ENCODE measurements at regions not wholly inside any gene's neighbourhood (a gene's known extent, or its start where the extent isn't known, plus 50 kb on each side); places are given as distances from the start of the nearest gene placed in this dataset.

DNA sequence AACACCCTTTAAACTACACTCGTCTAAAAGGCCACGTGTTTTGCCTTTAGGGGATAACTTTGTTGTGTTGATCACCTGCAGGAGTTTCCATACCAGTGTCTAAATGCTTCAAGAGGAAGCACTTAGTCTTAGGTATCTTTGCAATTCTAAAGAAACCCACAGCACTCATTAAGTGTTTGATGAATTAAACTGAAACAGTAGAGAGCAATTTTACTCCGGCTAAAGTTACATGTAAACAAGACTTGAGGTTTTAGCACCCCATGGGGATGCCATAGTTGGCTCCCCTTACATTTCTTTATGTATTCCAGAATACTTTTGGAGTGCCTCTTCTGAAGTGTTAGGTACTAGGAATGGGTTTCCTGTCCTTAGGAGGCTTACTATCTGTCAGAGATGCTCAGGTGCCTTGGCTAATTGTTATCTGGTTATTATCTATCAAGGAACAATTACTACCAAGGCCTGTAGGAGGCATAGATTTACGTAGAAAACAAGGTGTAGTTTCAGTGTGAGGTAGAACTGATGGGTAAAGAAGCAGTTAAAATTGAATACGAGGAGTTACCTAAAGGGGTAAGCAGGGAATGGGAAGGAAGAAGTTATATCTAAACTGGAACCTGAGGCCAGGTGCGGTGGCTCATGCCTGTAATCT lies 176.8 kb upstream of the SAMSN1 start:
- Histone ChIP-seq H4K20me1 (ENCODE audit: control insufficient read depth, insufficient read depth, low read depth, low read length) (no peaks in the 10 kb centered on the region), H3K9me2 (replicated peaks; ENCODE audit: control insufficient read depth, low read length) (no peaks in the 10 kb centered on the region)

DNA sequence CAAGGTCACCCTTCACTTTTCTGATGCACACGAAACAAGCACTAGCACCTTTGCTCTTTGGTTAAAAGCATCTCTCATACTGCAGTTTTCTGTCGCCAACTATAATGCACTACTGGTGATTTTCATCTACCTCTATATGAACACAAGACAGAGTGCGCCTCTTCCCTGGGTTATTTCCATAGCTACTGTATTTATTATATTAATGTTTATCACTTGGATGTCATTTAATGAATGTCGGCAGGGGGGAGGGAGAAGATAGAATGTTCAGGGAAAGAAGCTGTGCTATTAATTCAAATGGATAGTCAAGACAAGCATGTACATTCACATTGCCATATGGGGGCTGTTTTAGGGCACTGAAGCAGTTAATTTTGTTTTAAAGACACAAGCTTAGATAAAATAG lies 174.1 kb upstream of the SAMSN1 start:
- Histone ChIP-seq H3K27ac (ENCODE audit: low read depth, low read length) (no peak overlapping the region), H3F3A (ENCODE audit: control insufficient read depth, insufficient read depth) (no peaks in the 10 kb centered on the region), H3K36me3 (ENCODE audit: control insufficient read depth, low read length) (no peaks in the 10 kb centered on the region), H3K79me2 (ENCODE audit: control insufficient read depth, low read length) (no peaks in the 10 kb centered on the region), H3K4me1 (ENCODE audit: control insufficient read depth, low read length) (no peaks in the 10 kb centered on the region), H3K4me2 (ENCODE audit: low read length) (no peak overlapping the region), H4K20me1 (ENCODE audit: control insufficient read depth, insufficient read depth, low read depth, low read length) (no peaks in the 10 kb centered on the region), H3K4me3 (ENCODE audit: low read length) (no peak overlapping the region), H3K9me2 (replicated peaks; ENCODE audit: control insufficient read depth, low read length) (no peaks in the 10 kb centered on the region), H3K9me3 (ENCODE audit: control insufficient read depth, insufficient read depth, low read length) (no peaks in the 10 kb centered on the region), H3K27me3 (ENCODE audit: control insufficient read depth, low read length) (no peaks in the 10 kb centered on the region)
- TF ChIP-seq, protein P1, sequence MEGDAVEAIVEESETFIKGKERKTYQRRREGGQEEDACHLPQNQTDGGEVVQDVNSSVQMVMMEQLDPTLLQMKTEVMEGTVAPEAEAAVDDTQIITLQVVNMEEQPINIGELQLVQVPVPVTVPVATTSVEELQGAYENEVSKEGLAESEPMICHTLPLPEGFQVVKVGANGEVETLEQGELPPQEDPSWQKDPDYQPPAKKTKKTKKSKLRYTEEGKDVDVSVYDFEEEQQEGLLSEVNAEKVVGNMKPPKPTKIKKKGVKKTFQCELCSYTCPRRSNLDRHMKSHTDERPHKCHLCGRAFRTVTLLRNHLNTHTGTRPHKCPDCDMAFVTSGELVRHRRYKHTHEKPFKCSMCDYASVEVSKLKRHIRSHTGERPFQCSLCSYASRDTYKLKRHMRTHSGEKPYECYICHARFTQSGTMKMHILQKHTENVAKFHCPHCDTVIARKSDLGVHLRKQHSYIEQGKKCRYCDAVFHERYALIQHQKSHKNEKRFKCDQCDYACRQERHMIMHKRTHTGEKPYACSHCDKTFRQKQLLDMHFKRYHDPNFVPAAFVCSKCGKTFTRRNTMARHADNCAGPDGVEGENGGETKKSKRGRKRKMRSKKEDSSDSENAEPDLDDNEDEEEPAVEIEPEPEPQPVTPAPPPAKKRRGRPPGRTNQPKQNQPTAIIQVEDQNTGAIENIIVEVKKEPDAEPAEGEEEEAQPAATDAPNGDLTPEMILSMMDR (IDR thresholded peaks at IDR 0.05; ENCODE audit: low read depth, low read length, poor library complexity, severe bottlenecking): no peak
- TF ChIP-seq EZH2phosphoT487 (IDR thresholded peaks at IDR 0.05; ENCODE audit: borderline replicate concordance, low read length): no peak

More for the DNA sequence above, 176.8 kb upstream of the SAMSN1 start:
- no peak overlapping the region for H3K27ac ChIP-seq (ENCODE audit: low read depth, low read length)
- TF ChIP-seq, protein P1 (IDR thresholded peaks at IDR 0.05; ENCODE audit: low read depth, low read length, poor library complexity, severe bottlenecking): no peak
- no peak for TF ChIP-seq EZH2phosphoT487 (IDR thresholded peaks at IDR 0.05; ENCODE audit: borderline replicate concordance, low read length)
- H3K36me3 ChIP-seq (ENCODE audit: control insufficient read depth, low read length): no peaks in the 10 kb centered on the region
- no peaks in the 10 kb centered on the region for H3K9me3 ChIP-seq (ENCODE audit: control insufficient read depth, insufficient read depth, low read length)
- H3K4me1 ChIP-seq (ENCODE audit: control insufficient read depth, low read length): no peaks in the 10 kb centered on the region
- no peaks in the 10 kb centered on the region for H3K27me3 ChIP-seq (ENCODE audit: control insufficient read depth, low read length)
- H3K79me2 ChIP-seq (ENCODE audit: control insufficient read depth, low read length): no peaks in the 10 kb centered on the region
- no peak overlapping the region for H3K4me3 ChIP-seq (ENCODE audit: low read length)
- H3K4me2 ChIP-seq (ENCODE audit: low read length): no peak overlapping the region
- H3F3A ChIP-seq (ENCODE audit: control insufficient read depth, insufficient read depth): no peaks in the 10 kb centered on the region

DNA sequence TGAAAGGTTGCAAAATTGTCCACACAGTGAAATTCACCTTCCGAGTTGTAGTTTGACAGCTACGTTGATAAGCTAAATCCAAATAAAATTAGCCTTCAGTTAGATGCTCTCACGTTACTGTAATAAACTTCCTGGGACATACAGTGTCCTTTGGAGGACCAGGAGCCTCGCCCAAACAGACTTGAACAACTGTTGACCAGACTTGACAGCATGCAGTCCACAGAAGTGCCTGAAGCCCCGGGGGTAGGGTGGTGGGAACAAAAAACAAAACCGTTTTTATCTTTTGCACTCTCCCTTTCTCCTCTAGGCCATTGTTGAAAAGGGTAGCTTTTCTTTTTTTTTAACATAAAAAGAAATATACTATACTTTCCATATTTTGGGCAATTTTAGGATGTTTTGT lies 172.8 kb upstream of the SAMSN1 start:
- Histone ChIP-seq H3K9me3 (ENCODE audit: control insufficient read depth, insufficient read depth, low read length) (no peaks in the 10 kb centered on the region), H3F3A (ENCODE audit: control insufficient read depth, insufficient read depth) (no peaks in the 10 kb centered on the region), H3K4me3 (ENCODE audit: low read length) (no peak overlapping the region), H3K27me3 (ENCODE audit: control insufficient read depth, low read length) (no peaks in the 10 kb centered on the region), H4K20me1 (ENCODE audit: control insufficient read depth, insufficient read depth, low read depth, low read length) (no peaks in the 10 kb centered on the region), H3K4me1 (ENCODE audit: control insufficient read depth, low read length) (no peaks in the 10 kb centered on the region), H3K79me2 (ENCODE audit: control insufficient read depth, low read length) (no peaks in the 10 kb centered on the region), H3K27ac (ENCODE audit: low read depth, low read length) (no peak overlapping the region), H3K36me3 (ENCODE audit: control insufficient read depth, low read length) (no peaks in the 10 kb centered on the region), H3K9me2 (replicated peaks; ENCODE audit: control insufficient read depth, low read length) (no peaks in the 10 kb centered on the region), H3K4me2 (ENCODE audit: low read length) (no peak overlapping the region)
- TF ChIP-seq EZH2phosphoT487 (IDR thresholded peaks at IDR 0.05; ENCODE audit: borderline replicate concordance, low read length): no peak
- TF ChIP-seq, protein P1 (IDR thresholded peaks at IDR 0.05; ENCODE audit: low read depth, low read length, poor library complexity, severe bottlenecking): no peak
